Cardiac muscle cell (in vitro differentiated cells and primary cell): ENCODE measurements at regions not wholly inside any gene's neighbourhood (a gene's known extent, or its start where the extent isn't known, plus 50 kb on each side); places are given as distances from the start of the nearest gene placed in this dataset.
A peak's percentile ranks its signal among the peaks of the same experiment; 100 is the strongest.

Experiments
- DNase-seq, 2 donors: peaks; one replicate each; pipeline versions ENCODE4 v3.0.0 to v3.0.0-alpha.2; 2010 to 2017; ENCODE audit warnings: low read depth in 1 of 2, low spot score in 1 of 2
- H3K27ac ChIP-seq: fragments of 200-600 bp; sonication (generic); 2 replicates; pipeline ENCODE4 v1.5.1; 2016
- H3K27me3 ChIP-seq: fragments of 200-600 bp; sonication (generic); 2 replicates; pipeline ENCODE4 v1.6.0; 2016; ENCODE audit warnings: control low read depth
- H3K36me3 ChIP-seq: fragments of 200-600 bp; sonication (generic); 2 replicates; pipeline ENCODE4 v1.5.1; 2016; ENCODE audit warnings: control low read depth
- H3K4me1 ChIP-seq: fragments of 200-600 bp; sonication (generic); 2 replicates; pipeline ENCODE4 v1.8.1; 2017; ENCODE audit warnings: low read depth, mild to moderate bottlenecking, mixed run types
- H3K4me3 ChIP-seq: fragments of 200-600 bp; sonication (generic); 2 replicates; pipeline ENCODE4 v1.5.1; 2016; ENCODE audit warnings: mild to moderate bottlenecking
- H3K9me3 ChIP-seq: fragments of 200-600 bp; sonication (generic); 2 replicates; pipeline ENCODE4 v1.5.1; 2017; ENCODE audit warnings: low read depth, mild to moderate bottlenecking, control low read depth
- CTCF ChIP-seq: IDR thresholded peaks from 2 replicates; pipeline ENCODE4 v1.5.1; 2012; ENCODE audit warnings: low read depth, mild to moderate bottlenecking, low read length

GRCh38 chr2:65767946-65768345, 335.5 kb upstream of the SPRED2 start:
- no peaks in the 10 kb centered on the region for H3K27me3 ChIP-seq
- no peak overlapping the region for H3K4me3 ChIP-seq
- TF ChIP-seq CTCF: no peak
- no peaks in the 10 kb centered on the region for H3K9me3 ChIP-seq
- no peak overlapping the region for H3K27ac ChIP-seq
- no peaks in the 10 kb centered on the region for H3K36me3 ChIP-seq
- DNase-seq: no peak
- H3K4me1 ChIP-seq: no peaks in the 10 kb centered on the region

- TF ChIP-seq CTCF: no peak
These were observed 334.4 kb upstream of the SPRED2 start for GRCh38 chr2:65766768-65767267.

DNA sequence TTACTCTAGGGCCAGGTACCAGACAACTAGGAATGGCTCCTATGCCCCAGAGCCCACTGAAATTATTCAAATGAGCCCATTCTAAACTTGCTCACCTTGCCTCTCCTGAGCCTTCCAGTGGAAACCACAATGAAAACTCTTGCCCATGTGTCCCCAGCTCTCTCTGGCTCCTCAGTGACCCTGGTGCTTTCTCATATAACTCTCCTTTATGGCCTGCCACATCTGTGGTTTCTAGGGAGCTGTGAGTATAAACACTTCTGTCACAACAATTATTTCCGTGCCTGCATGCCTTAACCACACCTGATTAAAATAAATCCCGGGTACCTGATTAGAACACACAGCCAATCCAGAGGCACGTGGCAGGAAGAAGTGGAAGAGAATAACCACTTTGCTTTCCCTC, 333.0 kb upstream of the SPRED2 start:
- H3K4me3 ChIP-seq: no peak overlapping the region
- DNase-seq: no peak
- no peaks in the 10 kb centered on the region for H3K27me3 ChIP-seq
- H3K27ac ChIP-seq: no peak overlapping the region
- TF ChIP-seq CTCF: no peak
- H3K36me3 ChIP-seq: no peaks in the 10 kb centered on the region
- H3K4me1 ChIP-seq: no peaks in the 10 kb centered on the region
- H3K9me3 ChIP-seq: no peaks in the 10 kb centered on the region

More at GRCh38 chr2:65766768-65767267, 334.4 kb upstream of the SPRED2 start:
- no peaks in the 10 kb centered on the region for H3K36me3 ChIP-seq
- H3K9me3 ChIP-seq: no peaks in the 10 kb centered on the region
- no peak for DNase-seq
- H3K27me3 ChIP-seq: no peaks in the 10 kb centered on the region
- no peak overlapping the region for H3K4me3 ChIP-seq
- H3K27ac ChIP-seq: no peak overlapping the region
- H3K4me1 ChIP-seq: no peaks in the 10 kb centered on the region

DNA sequence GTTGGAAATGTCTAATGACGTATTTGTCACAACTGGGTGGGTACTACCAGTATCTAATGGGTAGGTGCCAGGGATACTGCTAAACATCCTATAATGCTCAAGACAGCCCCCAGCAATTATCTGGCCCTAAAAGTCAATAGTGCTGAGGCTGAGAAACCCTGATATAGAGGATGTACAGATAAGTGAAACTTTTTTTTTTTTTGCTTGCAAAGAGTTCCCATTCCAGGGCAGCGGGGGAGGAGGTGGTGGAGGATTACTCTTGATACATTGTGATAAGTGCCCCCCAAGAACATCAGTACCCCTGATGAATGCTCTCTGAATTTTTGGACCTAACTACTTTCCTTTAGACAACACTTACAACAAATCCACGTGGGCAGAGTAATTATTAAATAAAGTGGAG, 329.7 kb upstream of the SPRED2 start:
- H3K36me3 ChIP-seq: no peaks in the 10 kb centered on the region
- no peak overlapping the region for H3K4me3 ChIP-seq
- H3K27me3 ChIP-seq: no peaks in the 10 kb centered on the region
- no peak overlapping the region for H3K27ac ChIP-seq
- DNase-seq: no peak
- H3K4me1 ChIP-seq: no peaks in the 10 kb centered on the region
- no peaks in the 10 kb centered on the region for H3K9me3 ChIP-seq
- TF ChIP-seq CTCF: no peak

GRCh38 chr2:65754219-65754618, 321.8 kb upstream of the SPRED2 start:
- Histone ChIP-seq H3K36me3 (no peaks in the 10 kb centered on the region), H3K27me3 (no peaks in the 10 kb centered on the region), H3K27ac (no peak overlapping the region), H3K9me3 (no peaks in the 10 kb centered on the region), H3K4me3 (no peak overlapping the region), H3K4me1 (no peaks in the 10 kb centered on the region)
- peak in 1 of 2 donors; percentile 17 for DNase-seq
- no peak for TF ChIP-seq CTCF

- H3K27ac ChIP-seq: peak overlapping the region; percentile 39
- no peak overlapping the region for H3K4me3 ChIP-seq
- H3K9me3 ChIP-seq: no peaks in the 10 kb centered on the region
- peak in 1 of 2 donors; percentile 8 for DNase-seq
- no peaks in the 10 kb centered on the region for H3K36me3 ChIP-seq
- H3K27me3 ChIP-seq: no peaks in the 10 kb centered on the region
- H3K4me1 ChIP-seq: no peaks in the 10 kb centered on the region
- TF ChIP-seq CTCF: no peak
These were observed 319.0 kb upstream of the SPRED2 start for GRCh38 chr2:65751408-65751807.
